ENCODE measurements at regions not wholly inside any gene's neighbourhood (a gene's known extent, or its start where the extent isn't known, plus 50 kb on each side); places are given as distances from the start of the nearest gene placed in this dataset.

DNA sequence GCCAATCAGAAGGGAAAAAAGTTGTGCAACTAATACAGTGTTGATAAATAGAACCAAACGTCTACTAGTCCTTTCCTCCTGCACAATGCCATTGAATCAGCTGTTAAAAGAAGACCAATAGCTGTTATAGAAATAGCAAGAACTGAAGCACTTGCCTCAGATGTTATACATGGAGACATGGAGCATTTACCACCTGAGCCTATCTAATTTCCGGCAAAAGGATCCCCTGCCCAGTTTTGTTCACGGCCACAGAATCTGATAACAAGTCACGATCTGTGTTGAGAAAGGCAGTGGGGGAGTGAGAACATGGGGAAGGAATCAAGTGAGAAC, 285.4 kb downstream of the ZEB2 start:
- CTCF ChIA-PET: interaction anchor here (1.0 to 1.1 kb wide), 2 partner anchors 10 to 57 kb away, joined by 3 read pairs; no protein-coding TSS in a partner anchor
- no peaks in the 10 kb centered on the region for H3K36me3 ChIP-seq (ENCODE audit: control insufficient read depth, insufficient read depth, low read length)
- POLR2A ChIA-PET: no interaction called here
- no peak overlapping the region for H3K4me3 ChIP-seq (ENCODE audit: low read depth, low read length)
- H3K27me3 ChIP-seq (ENCODE audit: control insufficient read depth, insufficient read depth, low read length): no peaks in the 10 kb centered on the region
- no peak for DNase-seq (ENCODE audit: low read depth)
- TF ChIP-seq, protein P1, sequence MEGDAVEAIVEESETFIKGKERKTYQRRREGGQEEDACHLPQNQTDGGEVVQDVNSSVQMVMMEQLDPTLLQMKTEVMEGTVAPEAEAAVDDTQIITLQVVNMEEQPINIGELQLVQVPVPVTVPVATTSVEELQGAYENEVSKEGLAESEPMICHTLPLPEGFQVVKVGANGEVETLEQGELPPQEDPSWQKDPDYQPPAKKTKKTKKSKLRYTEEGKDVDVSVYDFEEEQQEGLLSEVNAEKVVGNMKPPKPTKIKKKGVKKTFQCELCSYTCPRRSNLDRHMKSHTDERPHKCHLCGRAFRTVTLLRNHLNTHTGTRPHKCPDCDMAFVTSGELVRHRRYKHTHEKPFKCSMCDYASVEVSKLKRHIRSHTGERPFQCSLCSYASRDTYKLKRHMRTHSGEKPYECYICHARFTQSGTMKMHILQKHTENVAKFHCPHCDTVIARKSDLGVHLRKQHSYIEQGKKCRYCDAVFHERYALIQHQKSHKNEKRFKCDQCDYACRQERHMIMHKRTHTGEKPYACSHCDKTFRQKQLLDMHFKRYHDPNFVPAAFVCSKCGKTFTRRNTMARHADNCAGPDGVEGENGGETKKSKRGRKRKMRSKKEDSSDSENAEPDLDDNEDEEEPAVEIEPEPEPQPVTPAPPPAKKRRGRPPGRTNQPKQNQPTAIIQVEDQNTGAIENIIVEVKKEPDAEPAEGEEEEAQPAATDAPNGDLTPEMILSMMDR (IDR thresholded peaks at IDR 0.05; ENCODE audit: insufficient read depth, low read depth, low read length): no peak

DNA sequence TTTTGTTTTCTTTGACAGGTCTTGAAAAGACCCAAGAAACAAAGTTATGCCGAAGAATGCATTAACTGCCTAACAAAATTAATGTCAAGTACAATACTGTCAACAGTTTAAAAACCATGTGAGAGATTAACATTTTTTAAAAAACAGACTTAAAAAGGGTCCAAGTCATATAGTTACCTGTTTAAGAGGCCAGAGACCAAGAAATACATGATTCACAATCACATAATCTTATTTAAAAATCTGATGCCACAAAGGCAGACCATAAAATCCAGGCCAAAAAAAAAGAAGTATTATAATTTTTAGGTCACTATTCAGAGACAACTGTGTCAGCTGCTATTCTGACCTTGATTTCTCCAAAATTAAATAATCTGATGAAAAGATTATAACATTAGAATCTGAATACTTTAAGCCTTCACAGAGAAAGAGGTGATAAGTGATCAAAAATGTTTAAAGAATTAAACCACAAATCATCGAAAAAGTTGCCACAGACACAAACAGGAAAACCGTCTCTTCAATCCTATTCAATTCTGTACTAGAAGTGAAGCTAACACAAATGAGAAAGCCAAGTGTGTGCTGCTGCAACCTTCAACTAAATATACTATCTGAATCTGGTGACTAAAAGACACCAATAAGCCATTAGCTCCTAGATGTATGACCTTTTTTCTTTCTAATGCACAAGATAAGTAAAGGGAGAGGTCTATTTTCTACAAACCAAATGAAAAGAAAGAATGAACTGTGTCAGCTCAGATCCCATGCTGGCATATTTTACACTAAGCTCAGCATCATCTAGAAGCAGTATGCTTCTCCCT, 286.0 kb downstream of the ZEB2 start:
- DNase-seq (ENCODE audit: low read depth): no peak
- Histone ChIP-seq H3K27me3 (ENCODE audit: control insufficient read depth, insufficient read depth, low read length) (no peaks in the 10 kb centered on the region), H3K36me3 (ENCODE audit: control insufficient read depth, insufficient read depth, low read length) (no peaks in the 10 kb centered on the region), H3K4me3 (ENCODE audit: low read depth, low read length) (no peak overlapping the region)
- TF ChIP-seq, protein P1 (IDR thresholded peaks at IDR 0.05; ENCODE audit: insufficient read depth, low read depth, low read length): no peak
- ChIA-PET POLR2A (no interaction called here), CTCF (interaction anchor here (1.0 to 1.1 kb wide), 2 partner anchors 9 to 58 kb away, joined by 3 read pairs; no protein-coding TSS in a partner anchor)

DNA sequence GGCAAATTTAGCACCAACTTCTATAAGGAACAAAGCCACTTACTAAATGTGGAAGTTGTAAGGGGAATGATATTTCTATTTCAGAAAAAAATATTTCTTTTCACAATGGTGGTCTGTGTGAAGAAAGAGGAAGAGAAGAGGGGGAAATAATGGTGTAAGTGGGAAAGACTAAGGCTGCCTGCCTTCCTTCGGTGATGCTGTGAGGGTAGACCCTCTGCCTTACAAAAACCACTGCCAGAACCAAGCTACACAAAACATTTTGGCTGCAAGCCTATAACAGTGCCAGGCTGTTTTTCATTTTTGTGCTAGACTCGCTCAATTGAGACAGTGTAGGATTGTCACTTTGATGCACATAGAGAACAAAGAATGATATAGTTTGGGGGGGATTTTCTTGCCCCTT, 286.6 kb downstream of the ZEB2 start:
- no peak overlapping the region for H3K4me3 ChIP-seq (ENCODE audit: low read depth, low read length)
- H3K27me3 ChIP-seq (ENCODE audit: control insufficient read depth, insufficient read depth, low read length): no peaks in the 10 kb centered on the region
- POLR2A ChIA-PET: no interaction called here
- TF ChIP-seq, protein P1 (IDR thresholded peaks at IDR 0.05; ENCODE audit: insufficient read depth, low read depth, low read length): no peak
- DNase-seq (ENCODE audit: low read depth): no peak
- CTCF ChIA-PET: interaction anchor here (1.1 kb wide), 1 partner anchor 8 kb away, joined by 3 read pairs; no protein-coding TSS in a partner anchor
- H3K36me3 ChIP-seq (ENCODE audit: control insufficient read depth, insufficient read depth, low read length): no peaks in the 10 kb centered on the region

DNA sequence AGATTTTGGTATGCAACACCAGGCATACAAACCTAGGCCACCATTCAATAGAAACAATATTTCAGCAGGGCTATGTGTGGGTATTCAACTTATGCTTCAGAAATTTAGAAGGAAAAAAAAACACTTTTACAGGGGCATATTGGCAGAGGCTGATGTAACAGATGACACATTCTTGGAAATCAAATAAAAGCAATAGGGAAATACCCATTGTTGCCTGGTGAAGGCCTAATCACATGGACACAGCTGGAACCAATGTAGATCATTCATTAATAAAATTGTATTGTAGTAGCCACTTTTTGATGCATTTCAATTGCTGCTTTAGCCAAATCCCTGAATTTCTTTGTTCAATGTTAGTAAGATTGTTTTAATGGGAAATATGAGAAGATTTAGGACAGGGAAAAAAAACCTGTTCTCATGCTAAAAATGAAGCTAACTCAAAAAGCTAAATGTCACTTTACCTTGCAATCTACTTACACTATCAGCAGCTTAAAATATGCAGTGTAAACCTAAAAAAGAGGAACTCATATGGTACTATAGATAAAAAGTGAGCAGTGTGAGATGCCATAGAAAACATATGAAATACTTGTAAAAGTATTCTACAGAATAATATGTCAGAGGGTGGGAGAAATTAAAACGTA, 289.4 kb downstream of the ZEB2 start:
- DNase-seq (ENCODE audit: low read depth): no peak
- H3K36me3 ChIP-seq (ENCODE audit: control insufficient read depth, insufficient read depth, low read length): no peaks in the 10 kb centered on the region
- no peak overlapping the region for H3K4me3 ChIP-seq (ENCODE audit: low read depth, low read length)
- POLR2A ChIA-PET: no interaction called here
- TF ChIP-seq, protein P1 (IDR thresholded peaks at IDR 0.05; ENCODE audit: insufficient read depth, low read depth, low read length): no peak
- no peaks in the 10 kb centered on the region for H3K27me3 ChIP-seq (ENCODE audit: control insufficient read depth, insufficient read depth, low read length)
- CTCF ChIA-PET: interaction anchor here (0.7 kb wide), 1 partner anchor 20 kb away, joined by 3 read pairs; no protein-coding TSS in a partner anchor

DNA sequence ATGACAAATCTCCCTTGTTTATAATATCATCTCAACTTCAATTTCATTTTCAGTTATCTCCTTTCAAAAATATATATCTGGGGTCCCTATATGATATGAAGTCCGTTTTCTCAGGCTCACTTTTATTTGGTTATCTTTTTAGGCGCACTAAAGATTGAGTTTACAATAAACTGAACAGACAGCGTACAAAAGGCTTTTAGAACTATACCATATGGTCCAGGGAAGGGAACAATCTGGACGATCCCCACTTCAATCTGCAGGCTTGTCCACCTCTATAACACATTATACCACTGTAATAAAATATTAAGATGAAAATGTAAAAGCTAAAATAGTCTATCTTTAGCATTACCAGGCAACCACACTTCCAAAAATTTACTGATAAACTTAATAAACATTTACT, 289.9 kb downstream of the ZEB2 start:
- Histone ChIP-seq H3K36me3 (ENCODE audit: control insufficient read depth, insufficient read depth, low read length) (no peaks in the 10 kb centered on the region), H3K4me3 (ENCODE audit: low read depth, low read length) (no peak overlapping the region), H3K27me3 (ENCODE audit: control insufficient read depth, insufficient read depth, low read length) (no peaks in the 10 kb centered on the region)
- TF ChIP-seq, protein P1 (IDR thresholded peaks at IDR 0.05; ENCODE audit: insufficient read depth, low read depth, low read length): no peak
- CTCF ChIA-PET: interaction anchor here (0.7 kb wide), 1 partner anchor 20 kb away, joined by 3 read pairs; no protein-coding TSS in a partner anchor
- DNase-seq (ENCODE audit: low read depth): no peak
- POLR2A ChIA-PET: no interaction called here
